ENCODE measurements at regions not wholly inside any gene's neighbourhood (a gene's known extent, or its start where the extent isn't known, plus 50 kb on each side); places are given as distances from the start of the nearest gene placed in this dataset.

DNA sequence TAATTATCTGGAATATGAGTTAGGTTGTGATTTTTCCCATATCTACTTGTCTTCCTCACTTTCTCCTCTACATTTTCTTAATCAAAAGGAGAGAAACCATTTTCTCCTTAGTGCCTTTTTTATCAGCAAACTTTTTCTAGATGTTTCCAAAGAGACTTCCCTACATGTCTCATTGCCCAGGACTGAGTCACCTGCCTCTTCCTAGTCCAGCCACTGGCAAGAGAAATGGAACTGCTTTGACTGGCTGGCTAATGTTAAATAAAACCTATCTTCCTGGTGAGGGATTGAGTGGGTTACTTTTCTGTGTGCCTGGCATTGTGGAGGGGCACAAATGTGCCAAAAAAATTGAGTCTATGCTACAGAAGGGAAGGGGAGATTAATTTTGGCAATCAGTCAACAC lies 52.1 kb upstream of the CD5L start:
- DNase-seq, result no peak

DNA sequence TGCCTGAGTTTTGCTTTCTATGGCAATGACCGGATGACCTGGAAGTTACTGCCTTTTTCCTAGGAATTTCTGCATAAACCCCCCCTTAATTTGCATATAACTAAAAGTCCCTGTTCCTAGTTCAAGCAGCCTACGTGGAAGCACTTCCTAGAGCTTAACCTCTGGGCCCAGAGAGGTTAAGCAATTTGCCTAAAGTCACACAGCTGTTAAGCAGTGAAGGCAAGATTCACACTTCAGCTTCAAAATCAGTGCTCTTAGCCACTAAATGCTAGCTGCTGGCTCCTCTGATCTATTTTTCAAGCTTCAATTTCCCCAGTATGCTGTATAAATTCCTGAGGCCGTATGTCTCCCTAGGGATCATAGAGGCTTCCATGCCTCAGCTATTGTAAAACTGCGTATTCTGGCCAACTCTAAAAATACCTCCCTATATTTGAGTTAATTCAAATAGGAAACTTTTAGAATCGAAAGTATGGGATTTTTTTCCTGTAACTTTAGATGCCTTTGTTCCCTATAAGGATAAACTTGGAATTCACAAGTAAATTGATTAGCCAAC lies 53.1 kb upstream of the CD5L start:
- no peak for DNase-seq

DNA sequence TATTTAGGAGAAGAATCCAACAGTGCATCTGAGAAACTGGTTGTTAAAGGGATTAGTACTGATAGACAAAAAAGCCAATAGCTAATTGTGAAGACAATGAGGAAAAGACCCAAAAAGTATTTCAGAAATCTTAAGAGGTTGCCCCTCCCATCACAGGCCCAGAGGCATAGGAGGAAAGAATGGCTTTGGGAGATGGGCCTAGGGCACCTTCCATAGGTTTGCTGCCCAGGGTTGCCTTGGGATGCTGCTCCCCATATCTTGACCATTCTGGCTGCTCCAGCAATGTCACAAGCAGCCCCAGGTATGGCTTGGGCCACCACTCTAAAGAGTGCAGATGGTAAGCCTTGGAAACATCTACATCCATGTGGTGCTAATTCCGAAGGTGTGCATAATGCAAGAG lies 68.7 kb upstream of the CD5L start:
- DNase-seq, result no peak

DNA sequence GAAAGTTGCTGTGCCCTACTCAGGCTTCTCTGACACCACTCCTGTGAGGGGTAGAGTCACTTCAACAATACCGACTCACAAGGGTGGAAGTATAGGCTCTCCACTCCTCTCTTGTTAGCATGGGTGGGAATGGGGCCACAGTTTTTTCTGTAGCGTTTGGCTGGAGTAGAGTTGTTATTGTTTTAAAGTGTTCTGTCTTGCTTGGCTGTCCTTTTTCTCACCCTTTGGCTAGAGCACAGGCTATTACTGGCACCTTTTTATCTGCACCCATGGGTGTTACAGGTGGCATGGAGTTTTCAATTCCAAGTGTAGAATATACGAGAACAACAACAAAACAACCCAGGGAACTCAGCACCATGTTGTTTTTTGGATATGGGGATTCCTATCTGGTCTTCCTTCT lies 74.3 kb upstream of the CD5L start:
- DNase-seq, result no peak

DNA sequence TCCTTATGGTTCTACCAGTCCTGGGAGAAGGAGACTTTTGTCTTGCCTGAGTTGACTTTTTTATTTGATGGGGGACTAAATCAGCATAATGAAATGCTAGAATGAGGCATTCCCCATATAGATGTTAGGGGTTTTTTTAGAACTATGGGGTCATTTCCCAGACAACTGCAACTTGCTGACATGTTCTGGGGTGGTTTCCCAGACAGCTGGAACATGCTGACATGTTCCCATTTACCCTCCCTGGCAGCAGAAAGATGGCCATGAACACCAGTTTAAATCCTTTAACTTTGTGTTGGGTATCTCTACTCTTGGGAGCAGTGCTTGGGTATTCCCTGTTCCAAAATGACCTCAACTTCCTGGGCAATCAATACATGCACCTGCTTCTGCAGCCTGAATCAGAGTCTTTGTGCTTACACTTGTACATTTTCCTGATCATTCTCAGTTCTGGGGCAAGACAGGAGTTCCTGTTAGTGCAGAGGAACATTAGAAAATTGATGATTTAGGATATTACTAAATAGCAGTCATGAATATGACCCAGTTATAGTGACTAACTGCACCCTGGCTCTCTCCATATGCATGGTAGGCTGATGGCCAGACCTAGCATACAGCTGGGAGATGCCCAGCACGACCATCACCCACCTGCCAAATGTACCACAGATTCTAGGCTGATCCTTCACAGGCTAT lies 75.4 kb upstream of the CD5L start:
- no peak for DNase-seq

DNA sequence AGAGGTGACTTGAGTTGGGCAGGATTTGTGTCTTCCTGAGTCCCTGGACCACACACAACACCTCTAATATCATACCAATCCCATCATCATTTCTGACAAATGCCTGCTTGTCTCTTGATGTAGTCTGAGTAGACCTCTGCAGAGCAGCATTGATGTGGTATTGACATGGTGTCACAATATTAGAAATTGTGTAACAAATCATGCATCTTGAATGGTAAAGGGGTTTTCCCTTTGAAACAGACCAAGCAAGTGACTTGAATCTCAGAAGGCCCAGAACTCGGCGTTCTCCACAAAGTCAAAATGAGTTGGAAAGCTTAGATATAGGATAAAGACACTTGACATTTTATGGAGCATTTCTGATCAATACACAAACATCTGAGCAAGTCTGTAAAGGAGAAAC lies 72.7 kb upstream of the KIRREL1 start:
- no peak for DNase-seq

DNA sequence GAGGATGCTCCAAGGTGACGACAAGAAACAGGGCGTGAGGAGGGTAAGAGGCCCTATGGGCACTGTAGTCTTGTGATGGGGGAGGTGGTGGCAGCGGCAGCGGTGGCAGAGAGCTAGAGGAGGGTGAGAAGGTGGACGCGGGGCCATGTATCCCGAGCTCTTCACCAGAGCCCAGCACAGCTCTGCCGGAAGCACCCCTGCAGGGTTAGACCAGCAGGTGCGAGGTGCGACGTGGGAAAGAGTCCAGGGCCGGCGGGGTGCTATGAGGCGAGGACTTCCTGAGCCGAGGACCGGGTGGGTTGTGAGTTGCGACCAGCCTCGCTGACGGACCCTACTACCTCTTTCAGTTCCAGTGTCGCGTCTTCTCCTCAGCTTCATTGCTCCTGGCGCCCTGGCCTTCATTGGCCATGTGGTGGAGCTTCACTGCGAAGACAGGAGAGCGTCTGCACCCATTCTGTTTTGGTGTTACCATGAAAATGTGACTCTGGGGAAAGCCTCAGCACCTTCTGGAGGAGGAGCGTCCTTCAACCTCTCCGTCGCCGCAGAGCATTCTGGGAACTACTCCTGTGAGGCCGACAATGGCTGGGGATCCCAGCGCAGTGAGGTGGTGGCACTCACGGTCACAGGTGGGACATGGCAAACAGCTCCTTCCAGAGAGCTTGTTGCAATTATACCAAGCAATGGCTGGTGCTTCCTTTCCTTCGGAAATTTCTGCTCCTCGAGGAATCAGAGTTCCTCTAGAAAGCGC lies 67.9 kb upstream of the KIRREL1 start:
- DNase-seq, result no peak

DNA sequence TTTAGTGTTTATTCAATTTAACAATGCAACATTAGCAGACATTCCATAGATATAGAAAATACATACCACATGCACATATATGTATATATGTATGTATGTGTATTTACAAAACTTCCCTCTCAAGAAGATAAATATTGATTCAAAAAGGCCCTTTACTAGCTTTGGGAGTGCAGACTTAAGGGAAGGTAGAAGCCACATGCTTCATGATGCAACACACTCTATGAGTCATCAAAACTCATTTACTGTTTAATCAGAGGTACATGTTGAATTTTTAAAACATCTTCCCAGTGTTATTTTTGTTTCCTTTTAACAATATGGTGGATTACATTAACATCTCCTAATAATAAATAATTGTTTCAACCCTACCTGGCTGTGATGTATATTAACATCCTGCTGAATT lies 61.4 kb upstream of the KIRREL1 start:
- peak; percentile 86 for DNase-seq

DNA sequence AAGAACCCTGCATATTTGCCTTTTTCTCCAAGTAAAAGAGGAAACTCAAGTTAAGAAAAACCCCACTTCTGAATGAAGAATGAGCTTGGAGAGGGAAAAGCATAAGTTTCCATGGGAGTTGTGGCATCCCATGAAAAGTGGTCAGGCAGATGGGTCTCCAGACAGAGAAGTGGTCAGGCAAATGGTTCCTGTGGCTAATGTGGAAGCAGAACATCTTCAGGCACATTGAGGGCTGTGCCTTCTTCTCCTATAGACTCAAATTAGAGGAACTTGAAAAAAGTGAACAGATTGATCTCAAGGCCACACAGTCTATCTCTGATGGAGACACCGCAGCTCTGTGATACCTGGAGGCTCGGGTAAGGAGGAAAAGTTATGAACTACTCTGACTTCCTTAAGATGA lies 55.7 kb upstream of the KIRREL1 start:
- DNase-seq, result no peak

DNA sequence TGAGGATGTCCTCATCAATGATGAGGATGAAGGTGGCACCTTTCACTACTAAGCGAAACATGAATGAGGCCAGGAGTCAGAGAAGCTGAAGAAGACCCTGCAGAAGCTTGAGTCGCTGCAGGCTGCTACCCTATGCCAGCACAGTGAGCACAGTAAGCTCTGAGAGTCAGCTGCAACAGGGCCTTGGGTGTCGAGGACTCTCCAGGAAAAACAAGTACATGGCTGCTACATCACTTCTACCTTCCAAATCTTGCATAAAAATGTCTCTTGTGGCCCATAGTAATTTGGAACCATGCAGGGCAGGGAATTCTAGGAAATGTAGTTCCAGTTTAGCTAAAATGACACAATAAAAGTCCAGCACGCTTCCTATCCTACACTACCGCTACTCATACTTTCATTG lies 51.5 kb upstream of the KIRREL1 start:
- DNase-seq, result no peak

Data from DMS53 (cell line).